Breast epithelium (tissue), 4 donors: ENCODE measurements at regions not wholly inside any gene's neighbourhood (a gene's known extent, or its start where the extent isn't known, plus 50 kb on each side); places are given as distances from the start of the nearest gene placed in this dataset.

Experiments
- DNase-seq, 2 donors: peaks; one replicate each; pipeline ENCODE4 v3.0.0-alpha.2; 2019; ENCODE audit warnings: low spot score in 2 of 2
- H3K27ac ChIP-seq, 2 donors: fragments of 200-600 bp; sonication (generic) in 1 of 2; one replicate each; pipeline ENCODE4 v1.5.1; 2016 to 2019; ENCODE audit warnings: mild to moderate bottlenecking in 1 of 2
- H3K27me3 ChIP-seq, 2 donors: fragments of 200-600 bp; sonication (generic) in 1 of 2; one replicate each; pipeline versions ENCODE4 v1.5.1 to v1.6.0; 2017 to 2019; ENCODE audit warnings: control low read depth in 1 of 2, mild to moderate bottlenecking in 1 of 2
- H3K36me3 ChIP-seq: fragments of 200-600 bp; one replicate; pipeline ENCODE4 v1.5.1; 2019
- H3K4me1 ChIP-seq, 2 donors: fragments of 200-600 bp; sonication (generic); one replicate each; pipeline ENCODE4 v1.5.1; 2016 to 2019; ENCODE audit warnings: control low read depth in 1 of 2
- H3K4me3 ChIP-seq, 3 donors: fragments of 200-600 bp; sonication (generic); 1 replicate in 2 of 3; 2 replicates in 1 of 3; pipeline ENCODE4 v1.5.1; 2016 to 2019; ENCODE audit warnings: mild to moderate bottlenecking in 3 of 3, moderate library complexity in 2 of 3
- H3K9me3 ChIP-seq, 2 donors: fragments of 200-600 bp; sonication (generic) in 1 of 2; one replicate each; pipeline ENCODE4 v1.5.1; 2016 to 2019; ENCODE audit warnings: control low read depth in 1 of 2
- CTCF ChIP-seq, 3 donors: fragments of 450-650 bp; IDR thresholded peaks; one replicate each; pipeline ENCODE4 v1.5.1; 2016 to 2017; ENCODE audit warnings: antibody characterized with exemption in 3 of 3, mild to moderate bottlenecking in 3 of 3, moderate library complexity in 3 of 3
- POLR2A ChIP-seq: fragments of 450-650 bp; IDR thresholded peaks from one replicate; pipeline ENCODE4 v1.6.1; 2016; ENCODE audit warnings: antibody characterized with exemption, mild to moderate bottlenecking, moderate library complexity
- POLR2AphosphoS5 ChIP-seq, 3 donors: sonication (generic); formaldehyde crosslinking; IDR thresholded peaks; one replicate each; pipeline ENCODE4 v1.6.1; 2017; ENCODE audit warnings: antibody characterized with exemption in 3 of 3
- intact Hi-C: fragments of 100-400 bp; cut with DNase I; formaldehyde crosslinking; loops from one replicate; pipeline ENCODE4 v1.15.1; 2023; ENCODE audit warnings: low total_unique reads

GRCh38 chr9:81404931-81405598 lies 284.3 kb downstream of the TLE1 start:
- TF ChIP-seq POLR2A (no peak), CTCF (IDR thresholded peaks at IDR 0.05) (no peak), POLR2AphosphoS5 (IDR thresholded peaks at IDR 0.05) (no peak)
- Histone ChIP-seq H3K27ac (no peak overlapping the region), H3K27me3 (no peaks in the 10 kb centered on the region), H3K36me3 (no peaks in the 10 kb centered on the region), H3K4me1 (no peaks in the 10 kb centered on the region), H3K9me3 (no peaks in the 10 kb centered on the region), H3K4me3 (no peak overlapping the region)
- DNase-seq: no peak
- intact Hi-C loops: no loop called here

GRCh38 chr9:81397481-81398381 lies 291.6 kb downstream of the TLE1 start:
- Histone ChIP-seq H3K4me1 (peaks cover 5 to 7% of the 10 kb centered on the region in 2 donors), H3K36me3 (no peaks in the 10 kb centered on the region), H3K4me3 (no peak overlapping the region), H3K27me3 (no peaks in the 10 kb centered on the region), H3K9me3 (no peaks in the 10 kb centered on the region), H3K27ac (no peak overlapping the region)
- intact Hi-C loops: no loop called here
- no peak for TF ChIP-seq POLR2A
- DNase-seq: no peak

- H3K9me3 ChIP-seq: no peaks in the 10 kb centered on the region
- peak overlapping the region; percentile 5 to 10 for H3K27ac ChIP-seq
- no peak overlapping the region for H3K4me3 ChIP-seq
- peak; percentile 38 to 55 for DNase-seq
- intact Hi-C loops: no loop called here
- H3K27me3 ChIP-seq: no peaks in the 10 kb centered on the region
- H3K4me1 ChIP-seq: peaks cover 5 to 7% of the 10 kb centered on the region in 2 donors
- TF ChIP-seq POLR2AphosphoS5 (IDR thresholded peaks at IDR 0.05) (no peak), CTCF (IDR thresholded peaks at IDR 0.05) (no peak), POLR2A (no peak)
- H3K36me3 ChIP-seq: no peaks in the 10 kb centered on the region
Observed at GRCh38 chr9:81396528-81396927, 292.8 kb downstream of the TLE1 start.

- TF ChIP-seq POLR2AphosphoS5 (IDR thresholded peaks at IDR 0.05) (no peak), CTCF (IDR thresholded peaks at IDR 0.05) (no peak), POLR2A (no peak)
- Histone ChIP-seq H3K27me3 (no peaks in the 10 kb centered on the region), H3K4me3 (no peak overlapping the region), H3K27ac (peak overlapping the region; percentile 11 to 34), H3K36me3 (no peaks in the 10 kb centered on the region), H3K4me1 (peaks cover 5 to 7% of the 10 kb centered on the region in 2 donors), H3K9me3 (no peaks in the 10 kb centered on the region)
- intact Hi-C loops: no loop called here
- no peak for DNase-seq
Observed at GRCh38 chr9:81395676-81396054, 293.7 kb downstream of the TLE1 start.

- TF ChIP-seq POLR2AphosphoS5 (IDR thresholded peaks at IDR 0.05): no peak
- TF ChIP-seq CTCF (IDR thresholded peaks at IDR 0.05): no peak
- no peak for TF ChIP-seq POLR2A
- intact Hi-C loops: no loop called here
- no peak overlapping the region for H3K4me3 ChIP-seq
Observed at GRCh38 chr9:81394881-81395675, 294.3 kb downstream of the TLE1 start.

More at GRCh38 chr9:81394881-81395675, 294.3 kb downstream of the TLE1 start:
- no peaks in the 10 kb centered on the region for H3K36me3 ChIP-seq
- H3K9me3 ChIP-seq: no peaks in the 10 kb centered on the region
- DNase-seq: no peak
- H3K27me3 ChIP-seq: no peaks in the 10 kb centered on the region
- peak overlapping the region; percentile 11 to 48 for H3K27ac ChIP-seq
- peaks cover 5 to 7% of the 10 kb centered on the region in 2 donors for H3K4me1 ChIP-seq
